ENCODE measurements at regions not wholly inside any gene's neighbourhood (a gene's known extent, or its start where the extent isn't known, plus 50 kb on each side); places are given as distances from the start of the nearest gene placed in this dataset.
"Not testable (repeated sequence)": the region's sequence is repeated elsewhere in the genome, so short reads cannot be mapped to it uniquely, and the experiment has no call there.

DNA sequence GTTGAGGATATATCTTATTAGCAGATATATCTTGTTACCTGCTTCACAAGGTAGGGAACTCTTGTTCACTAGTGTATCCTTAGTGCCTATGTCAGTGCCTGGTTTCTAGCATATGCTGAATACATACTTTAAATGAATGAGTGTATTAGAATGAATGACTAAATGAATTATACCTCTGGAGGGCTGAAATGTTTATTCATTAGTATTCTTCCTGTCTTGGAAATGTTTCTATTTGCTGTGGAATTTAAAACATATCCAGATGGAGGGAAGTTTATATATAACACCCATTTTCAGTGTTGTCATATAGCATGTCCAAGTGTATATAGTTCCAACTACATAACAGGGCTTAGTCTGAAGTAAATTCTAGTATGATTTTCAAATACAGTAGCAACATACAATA lies 581.5 kb downstream of the TBL1XR1 start:
- POLR2A ChIA-PET = no interaction called here

DNA sequence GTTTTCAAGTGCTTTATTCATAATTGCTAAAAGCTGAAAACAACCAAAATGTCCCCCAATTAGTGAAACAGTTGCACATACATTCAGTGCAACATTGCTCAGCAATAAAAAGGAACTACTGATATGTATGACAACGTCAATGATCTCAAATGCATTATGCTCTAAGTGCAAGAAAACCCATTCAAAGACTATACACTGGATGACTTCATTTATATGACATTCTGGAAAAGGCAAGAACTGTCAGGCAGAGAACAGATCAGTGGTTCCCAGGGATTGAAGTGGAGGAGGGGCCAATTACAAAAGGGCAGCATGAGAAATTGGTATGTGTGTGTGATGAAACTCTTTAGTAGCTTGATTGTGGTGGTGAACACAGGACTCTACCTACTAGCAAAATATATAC lies 585.6 kb downstream of the TBL1XR1 start:
- no peaks in the 10 kb centered on the region for H3K36me3 ChIP-seq (ENCODE audit: control insufficient read depth in 4 of 4, insufficient read depth in 4 of 4, low read length in 3 of 4)
- H3K27ac ChIP-seq (ENCODE audit: insufficient read depth in 1 of 2, low read depth in 1 of 2, low read length in 2 of 2, poor library complexity in 1 of 2, severe bottlenecking in 2 of 2) = no peak overlapping the region
- WGBS (ENCODE audit: insufficient coverage) = no CpG with 5 or more reads among the region's 1 CpG
- no peaks in the 10 kb centered on the region for H3K4me1 ChIP-seq (ENCODE audit: control extremely low read depth in 1 of 4, control insufficient read depth in 4 of 4, insufficient read depth in 4 of 4, low read length in 3 of 4)
- POLR2A ChIA-PET = no interaction called here
- no peaks in the 10 kb centered on the region for H3K27me3 ChIP-seq (replicated peaks in 2 of 5; ENCODE audit: control insufficient read depth in 4 of 5, insufficient read depth in 5 of 5, low read length in 4 of 5)
- DNase-seq = no peak
- H3K9me3 ChIP-seq (ENCODE audit: control extremely low read depth in 1 of 5, control insufficient read depth in 4 of 5, insufficient read depth in 2 of 5, low read depth in 1 of 5, low read length in 4 of 5) = no peaks in the 10 kb centered on the region
- no peak overlapping the region for H3K4me3 ChIP-seq (ENCODE audit: control insufficient read depth in 1 of 7, extremely low read depth in 1 of 7, insufficient read depth in 4 of 7, low read depth in 2 of 7, low read length in 6 of 7)
- CTCF ChIA-PET = no interaction called here

More for the DNA sequence above, 581.5 kb downstream of the TBL1XR1 start:
- DNase-seq = no peak
- Histone ChIP-seq H3K27ac (ENCODE audit: insufficient read depth in 1 of 2, low read depth in 1 of 2, low read length in 2 of 2, poor library complexity in 1 of 2, severe bottlenecking in 2 of 2) (no peak overlapping the region), H3K4me3 (ENCODE audit: control insufficient read depth in 1 of 7, extremely low read depth in 1 of 7, insufficient read depth in 4 of 7, low read depth in 2 of 7, low read length in 6 of 7) (no peak overlapping the region), H3K36me3 (ENCODE audit: control insufficient read depth in 4 of 4, insufficient read depth in 4 of 4, low read length in 3 of 4) (no peaks in the 10 kb centered on the region), H3K9me3 (ENCODE audit: control extremely low read depth in 1 of 5, control insufficient read depth in 4 of 5, insufficient read depth in 2 of 5, low read depth in 1 of 5, low read length in 4 of 5) (peaks cover 0 to 1% (median 0%) of the 10 kb centered on the region in 5 experiments), H3K4me1 (ENCODE audit: control extremely low read depth in 1 of 4, control insufficient read depth in 4 of 4, insufficient read depth in 4 of 4, low read length in 3 of 4) (no peaks in the 10 kb centered on the region), H3K27me3 (replicated peaks in 2 of 5; ENCODE audit: control insufficient read depth in 4 of 5, insufficient read depth in 5 of 5, low read length in 4 of 5) (no peaks in the 10 kb centered on the region)
- CTCF ChIA-PET = no interaction called here

DNA sequence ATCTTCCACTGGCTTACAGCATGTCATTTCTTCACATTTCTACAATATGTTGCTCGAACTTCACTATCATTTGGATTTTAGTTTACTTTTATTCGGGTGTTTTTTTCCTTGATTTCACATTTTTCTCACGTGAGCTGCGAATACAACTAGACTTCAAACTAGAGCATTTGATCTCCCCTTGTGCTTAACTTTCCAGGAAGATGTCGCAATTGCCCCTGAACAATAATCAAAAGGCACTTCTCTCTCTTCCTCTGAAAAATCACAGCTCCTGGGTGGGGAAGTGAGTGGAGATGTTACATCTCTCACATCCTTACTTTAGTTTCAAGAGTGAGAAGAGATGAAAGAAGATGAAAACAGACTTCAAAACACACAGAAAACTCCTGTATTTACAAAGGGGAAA lies 587.9 kb downstream of the TBL1XR1 start:
- no peak overlapping the region for H3K4me3 ChIP-seq (ENCODE audit: control insufficient read depth in 1 of 7, extremely low read depth in 1 of 7, insufficient read depth in 4 of 7, low read depth in 2 of 7, low read length in 6 of 7)
- ChIA-PET CTCF (no interaction called here), POLR2A (no interaction called here)
- H3K9me3 ChIP-seq (ENCODE audit: control extremely low read depth in 1 of 5, control insufficient read depth in 4 of 5, insufficient read depth in 2 of 5, low read depth in 1 of 5, low read length in 4 of 5) = no peaks in the 10 kb centered on the region
- H3K4me1 ChIP-seq (ENCODE audit: control extremely low read depth in 1 of 4, control insufficient read depth in 4 of 4, insufficient read depth in 4 of 4, low read length in 3 of 4) = no peaks in the 10 kb centered on the region
- no peak for DNase-seq
- 93% methylated on average over 2 of the region's 5 CpGs for WGBS (ENCODE audit: insufficient coverage)
- H3K27ac ChIP-seq (ENCODE audit: insufficient read depth in 1 of 2, low read depth in 1 of 2, low read length in 2 of 2, poor library complexity in 1 of 2, severe bottlenecking in 2 of 2) = no peak overlapping the region
- H3K36me3 ChIP-seq (ENCODE audit: control insufficient read depth in 4 of 4, insufficient read depth in 4 of 4, low read length in 3 of 4) = no peaks in the 10 kb centered on the region
- H3K27me3 ChIP-seq (replicated peaks in 2 of 5; ENCODE audit: control insufficient read depth in 4 of 5, insufficient read depth in 5 of 5, low read length in 4 of 5) = no peaks in the 10 kb centered on the region

GRCh38 chr3:176605553-176605952 lies 591.7 kb downstream of the TBL1XR1 start:
- no CpG with 5 or more reads among the region's 2 CpGs for WGBS (ENCODE audit: insufficient coverage)
- H3K27me3 ChIP-seq (replicated peaks in 2 of 5; ENCODE audit: control insufficient read depth in 4 of 5, insufficient read depth in 5 of 5, low read length in 4 of 5); H3K27ac ChIP-seq (ENCODE audit: insufficient read depth in 1 of 2, low read depth in 1 of 2, low read length in 2 of 2, poor library complexity in 1 of 2, severe bottlenecking in 2 of 2); H3K4me3 ChIP-seq (ENCODE audit: control insufficient read depth in 1 of 7, extremely low read depth in 1 of 7, insufficient read depth in 4 of 7, low read depth in 2 of 7, low read length in 6 of 7); CTCF ChIA-PET; H3K36me3 ChIP-seq (ENCODE audit: control insufficient read depth in 4 of 4, insufficient read depth in 4 of 4, low read length in 3 of 4); DNase-seq; H3K4me1 ChIP-seq (ENCODE audit: control extremely low read depth in 1 of 4, control insufficient read depth in 4 of 4, insufficient read depth in 4 of 4, low read length in 3 of 4); H3K9me3 ChIP-seq (ENCODE audit: control extremely low read depth in 1 of 5, control insufficient read depth in 4 of 5, insufficient read depth in 2 of 5, low read depth in 1 of 5, low read length in 4 of 5); POLR2A ChIA-PET: not testable (repeated sequence)

- CTCF ChIA-PET = no interaction called here
- POLR2A ChIA-PET = no interaction called here
Measured at GRCh38 chr3:176595307-176595706, 602.0 kb downstream of the TBL1XR1 start.

GRCh38 chr3:176590722-176591121 lies 606.6 kb downstream of the TBL1XR1 start:
- 100% methylated on average over 1 of the region's 1 CpG for WGBS (ENCODE audit: insufficient coverage)
- H3K4me1 ChIP-seq (ENCODE audit: control extremely low read depth in 1 of 4, control insufficient read depth in 4 of 4, insufficient read depth in 4 of 4, low read length in 3 of 4) = no peaks in the 10 kb centered on the region
- H3K27me3 ChIP-seq (replicated peaks in 2 of 5; ENCODE audit: control insufficient read depth in 4 of 5, insufficient read depth in 5 of 5, low read length in 4 of 5) = no peaks in the 10 kb centered on the region
- no peaks in the 10 kb centered on the region for H3K36me3 ChIP-seq (ENCODE audit: control insufficient read depth in 4 of 4, insufficient read depth in 4 of 4, low read length in 3 of 4)
- H3K27ac ChIP-seq (ENCODE audit: insufficient read depth in 1 of 2, low read depth in 1 of 2, low read length in 2 of 2, poor library complexity in 1 of 2, severe bottlenecking in 2 of 2) = no peak overlapping the region
- H3K4me3 ChIP-seq (ENCODE audit: control insufficient read depth in 1 of 7, extremely low read depth in 1 of 7, insufficient read depth in 4 of 7, low read depth in 2 of 7, low read length in 6 of 7) = no peak overlapping the region
- CTCF ChIA-PET = no interaction called here
- POLR2A ChIA-PET = no interaction called here
- DNase-seq = no peak
- no peaks in the 10 kb centered on the region for H3K9me3 ChIP-seq (ENCODE audit: control extremely low read depth in 1 of 5, control insufficient read depth in 4 of 5, insufficient read depth in 2 of 5, low read depth in 1 of 5, low read length in 4 of 5)

More at GRCh38 chr3:176595307-176595706, 602.0 kb downstream of the TBL1XR1 start:
- Histone ChIP-seq H3K9me3 (ENCODE audit: control extremely low read depth in 1 of 5, control insufficient read depth in 4 of 5, insufficient read depth in 2 of 5, low read depth in 1 of 5, low read length in 4 of 5) (no peaks in the 10 kb centered on the region), H3K4me1 (ENCODE audit: control extremely low read depth in 1 of 4, control insufficient read depth in 4 of 4, insufficient read depth in 4 of 4, low read length in 3 of 4) (no peaks in the 10 kb centered on the region), H3K4me3 (ENCODE audit: control insufficient read depth in 1 of 7, extremely low read depth in 1 of 7, insufficient read depth in 4 of 7, low read depth in 2 of 7, low read length in 6 of 7) (no peak overlapping the region), H3K27ac (ENCODE audit: insufficient read depth in 1 of 2, low read depth in 1 of 2, low read length in 2 of 2, poor library complexity in 1 of 2, severe bottlenecking in 2 of 2) (no peak overlapping the region), H3K27me3 (replicated peaks in 2 of 5; ENCODE audit: control insufficient read depth in 4 of 5, insufficient read depth in 5 of 5, low read length in 4 of 5) (no peaks in the 10 kb centered on the region), H3K36me3 (ENCODE audit: control insufficient read depth in 4 of 4, insufficient read depth in 4 of 4, low read length in 3 of 4) (no peaks in the 10 kb centered on the region)
- no peak for DNase-seq

- Histone ChIP-seq H3K36me3 (ENCODE audit: control insufficient read depth in 4 of 4, insufficient read depth in 4 of 4, low read length in 3 of 4) (no peaks in the 10 kb centered on the region), H3K4me1 (ENCODE audit: control extremely low read depth in 1 of 4, control insufficient read depth in 4 of 4, insufficient read depth in 4 of 4, low read length in 3 of 4) (no peaks in the 10 kb centered on the region), H3K27ac (ENCODE audit: insufficient read depth in 1 of 2, low read depth in 1 of 2, low read length in 2 of 2, poor library complexity in 1 of 2, severe bottlenecking in 2 of 2) (no peak overlapping the region), H3K27me3 (replicated peaks in 2 of 5; ENCODE audit: control insufficient read depth in 4 of 5, insufficient read depth in 5 of 5, low read length in 4 of 5) (no peaks in the 10 kb centered on the region), H3K9me3 (ENCODE audit: control extremely low read depth in 1 of 5, control insufficient read depth in 4 of 5, insufficient read depth in 2 of 5, low read depth in 1 of 5, low read length in 4 of 5) (no peaks in the 10 kb centered on the region), H3K4me3 (ENCODE audit: control insufficient read depth in 1 of 7, extremely low read depth in 1 of 7, insufficient read depth in 4 of 7, low read depth in 2 of 7, low read length in 6 of 7) (no peak overlapping the region)
- ChIA-PET POLR2A (no interaction called here), CTCF (no interaction called here)
- WGBS (ENCODE audit: insufficient coverage) = no CpG with 5 or more reads among the region's 2 CpGs
- DNase-seq = no peak
Measured at GRCh38 chr3:176587089-176587488, 610.2 kb downstream of the TBL1XR1 start.
